GM18498 (cell line): ENCODE measurements at regions not wholly inside any gene's neighbourhood (a gene's known extent, or its start where the extent isn't known, plus 50 kb on each side); places are given as distances from the start of the nearest gene placed in this dataset.

Experiments
- ATAC-seq: cut with Tn5 transposase; IDR thresholded peaks from one replicate; pipeline ENCODE4 v1.9.1; 2021; ENCODE audit warnings: mild to moderate bottlenecking, moderate library complexity; ENCODE audit not compliant: unreplicated experiment

DNA sequence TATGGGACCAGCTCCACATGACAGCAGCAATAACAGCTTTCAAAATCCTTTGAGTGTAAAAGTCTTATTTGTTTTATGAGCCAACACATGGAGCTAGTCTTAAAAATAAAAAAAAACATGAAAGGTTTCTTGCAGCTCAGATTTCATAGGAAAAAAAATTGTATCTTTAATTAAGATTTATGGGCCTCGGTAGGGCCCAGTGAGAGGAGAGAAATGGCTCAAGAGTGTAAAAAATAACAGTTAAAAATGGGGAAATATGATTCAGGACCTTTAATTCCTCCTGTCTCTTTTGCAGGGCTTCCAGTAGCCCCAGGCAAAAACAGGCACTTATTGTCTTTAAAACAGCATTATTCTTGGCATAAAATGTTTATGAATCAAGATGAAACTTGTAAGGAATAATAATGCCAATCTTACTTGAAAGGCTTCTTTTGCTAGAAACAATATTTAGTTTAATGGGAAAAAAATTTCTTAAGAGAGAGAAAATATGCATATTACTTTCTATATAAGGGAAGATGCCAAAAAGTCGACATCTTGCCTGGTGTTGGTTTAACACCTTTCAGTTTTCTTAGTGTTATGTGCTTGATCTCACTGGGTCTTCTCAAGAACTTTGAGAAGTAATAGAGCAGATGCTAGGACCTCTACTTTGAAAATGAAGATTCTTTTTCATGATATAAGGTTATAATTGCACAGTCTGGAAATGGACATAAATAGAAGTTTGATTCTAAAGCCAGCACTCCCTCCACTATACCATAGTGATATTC is 71.3 kb upstream of the SETBP1 start:
- ATAC-seq, result no peak

DNA sequence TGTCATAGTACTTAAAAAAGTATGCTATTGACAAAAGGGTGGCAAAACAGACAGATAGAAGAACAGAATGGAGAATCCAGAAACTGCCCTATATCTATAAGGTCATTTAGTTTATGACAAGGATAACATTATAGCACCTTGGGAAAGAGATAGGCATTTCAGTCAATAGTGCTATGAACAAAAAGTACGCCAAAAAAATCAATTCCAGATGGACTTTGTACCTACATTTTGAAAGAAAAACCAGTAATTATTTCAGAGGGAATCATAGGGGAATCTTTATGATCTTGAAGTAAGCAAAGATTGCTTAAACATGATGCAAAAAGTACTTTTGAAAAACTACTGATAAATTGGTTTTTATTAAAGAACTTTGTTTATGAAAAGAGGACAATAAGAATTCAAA is 59.9 kb upstream of the SETBP1 start:
- no peak for ATAC-seq

DNA sequence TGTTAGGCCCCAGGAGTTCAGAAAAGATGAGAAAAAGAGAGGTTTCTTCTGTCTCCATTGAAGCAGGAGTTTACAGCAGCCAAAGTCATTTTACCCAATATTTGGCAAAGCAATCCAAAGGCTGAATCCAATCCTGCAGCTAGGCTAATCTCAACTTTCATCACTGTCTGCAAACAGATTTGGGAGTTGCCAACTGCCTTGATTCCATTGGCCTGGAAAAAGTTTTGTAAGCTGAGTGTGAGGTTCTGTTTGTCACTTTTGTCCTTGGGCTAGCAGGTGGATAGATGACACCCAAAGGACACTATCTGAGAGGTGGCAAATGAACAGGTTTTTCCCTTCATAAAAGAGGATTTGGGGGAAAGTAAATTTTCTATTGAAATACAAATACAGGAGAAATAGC is 56.6 kb upstream of the SETBP1 start:
- ATAC-seq, result no peak

DNA sequence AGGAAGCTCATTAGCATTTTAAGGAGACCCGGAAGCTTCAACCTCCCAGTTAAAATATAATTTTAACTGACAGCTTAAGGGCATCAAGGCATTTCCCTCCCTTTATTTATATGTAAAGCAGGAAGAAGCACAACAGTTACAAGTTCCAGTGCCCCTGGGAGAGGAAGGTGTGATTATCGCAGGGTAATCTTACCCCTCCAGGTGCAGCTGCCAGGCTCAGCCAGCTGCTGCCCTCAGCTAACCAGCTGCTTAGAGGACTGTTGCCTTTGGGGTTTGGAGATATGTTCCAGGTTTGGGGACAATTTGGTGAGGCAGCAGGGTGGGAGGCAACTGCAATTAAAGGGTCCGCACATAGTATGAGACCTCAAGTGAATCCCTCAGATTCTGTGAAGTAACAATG is 55.3 kb upstream of the SETBP1 start:
- no peak for ATAC-seq

DNA sequence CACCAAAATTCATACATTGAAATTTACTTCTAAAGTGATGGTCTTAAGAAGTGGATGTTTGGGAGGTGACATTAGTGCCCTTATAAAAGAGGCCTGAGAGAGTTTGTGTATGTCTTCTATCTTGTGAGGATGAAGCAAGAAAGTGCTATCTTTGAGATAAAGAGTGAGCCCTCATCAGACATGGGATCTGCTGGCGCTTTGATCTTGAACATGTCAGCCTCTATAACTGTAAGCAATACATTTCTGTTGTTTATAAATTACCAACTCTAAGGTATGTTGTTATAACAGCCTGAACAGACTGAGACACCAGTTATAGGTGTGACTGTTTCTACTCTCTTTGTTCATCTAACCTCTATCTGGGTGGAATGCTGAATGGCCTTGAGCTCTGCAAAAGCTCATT is 54.5 kb upstream of the SETBP1 start:
- ATAC-seq, result no peak

DNA sequence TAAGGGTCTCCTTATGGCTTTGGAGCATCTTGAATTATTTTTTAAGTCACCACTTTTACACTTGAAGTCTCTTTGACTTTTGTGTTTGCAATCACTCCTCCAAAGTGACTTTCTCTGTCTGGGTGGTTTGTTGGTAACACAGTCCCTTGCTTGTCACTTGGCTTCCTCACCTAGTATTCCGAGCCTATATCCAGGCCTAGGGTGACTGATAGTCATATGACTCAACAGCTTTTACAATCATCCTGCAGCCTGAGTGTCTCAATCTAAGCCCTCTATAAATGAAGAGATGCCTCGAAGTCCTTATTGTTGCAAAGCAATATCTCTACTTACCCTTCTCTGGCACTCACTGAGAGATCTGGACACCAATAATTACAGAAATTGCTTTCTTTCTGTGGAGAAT is 53.9 kb upstream of the SETBP1 start:
- no peak for ATAC-seq

DNA sequence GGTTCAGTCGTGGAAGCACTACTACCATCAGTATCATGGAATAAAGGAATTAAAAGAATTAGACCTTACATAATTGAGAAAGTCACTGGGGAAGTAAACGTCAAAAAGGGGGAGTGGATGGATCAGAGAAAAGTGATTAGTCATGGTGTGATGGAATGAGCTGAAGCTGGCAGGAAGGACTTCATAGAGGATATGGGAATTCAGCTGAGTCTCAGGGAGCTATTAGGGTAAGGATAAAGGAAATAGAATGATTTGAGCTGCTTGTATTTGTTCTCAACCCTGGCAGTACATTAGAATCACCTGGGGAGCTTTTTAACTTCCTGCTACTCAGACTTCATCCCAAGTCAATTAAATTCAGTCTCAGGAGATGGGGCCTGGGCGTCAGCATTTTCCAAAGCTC is 53.4 kb upstream of the SETBP1 start:
- no peak for ATAC-seq

DNA sequence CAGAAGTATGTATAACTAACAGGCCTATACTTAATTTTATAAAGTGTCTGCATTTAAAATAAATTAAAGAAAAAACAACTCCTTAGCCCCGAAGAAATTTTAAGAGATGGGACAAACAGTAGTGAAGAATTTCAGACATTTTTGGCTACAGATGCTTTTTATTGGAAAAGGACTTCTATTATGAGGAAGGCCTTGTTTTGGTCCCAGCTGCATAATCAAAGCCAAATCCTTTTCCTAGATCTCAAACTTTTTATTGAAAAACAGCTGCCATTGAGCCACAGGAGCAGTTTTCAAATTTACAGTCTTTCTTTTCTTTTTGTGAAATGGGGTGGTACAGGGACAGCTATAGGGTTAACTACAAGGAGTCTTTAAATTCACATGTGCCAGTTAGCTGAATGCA is 51.3 kb upstream of the SETBP1 start:
- no peak for ATAC-seq

DNA sequence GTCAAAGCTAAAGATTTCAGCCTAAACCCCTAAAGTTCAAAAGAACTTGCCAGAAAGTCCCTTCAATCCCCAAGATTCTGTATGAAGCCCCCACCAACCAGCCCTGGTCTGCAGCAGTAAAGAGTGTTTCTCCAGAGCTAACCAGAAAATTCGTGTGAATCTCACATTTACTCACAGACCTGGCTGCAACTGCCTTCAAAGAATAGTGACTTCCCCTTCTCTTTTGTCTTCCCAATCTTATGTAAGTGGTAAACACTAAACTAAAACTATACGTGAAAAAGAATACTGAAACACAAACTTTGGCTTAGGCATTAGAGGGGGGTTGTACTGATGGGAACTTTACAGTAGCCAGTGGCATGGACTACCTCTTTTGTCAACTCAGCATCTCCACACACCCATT is 50.6 kb upstream of the SETBP1 start:
- ATAC-seq, result no peak
